Body of pancreas (tissue), 4 donors: ENCODE measurements at regions not wholly inside any gene's neighbourhood (a gene's known extent, or its start where the extent isn't known, plus 50 kb on each side); places are given as distances from the start of the nearest gene placed in this dataset.
"Not testable (repeated sequence)": the region's sequence is repeated elsewhere in the genome, so short reads cannot be mapped to it uniquely, and the experiment has no call there.

ENCODE experiments used
- ATAC-seq: fragments of 150-250 bp; one replicate; pipeline ENCODE4 v1.9.1; 2016
- DNase-seq, 4 donors: peaks; one replicate each; pipeline ENCODE4 v3.0.0-alpha.2; 2019
- H3K27ac ChIP-seq, 4 donors: fragments of 200-600 bp; sonication (generic); 1 replicate in 3 of 4; 2 replicates in 1 of 4; pipeline versions ENCODE4 v1.5.1 to v1.6.1; 2016 to 2019; ENCODE audit warnings: mild to moderate bottlenecking in 1 of 4, mixed read lengths in 1 of 4, moderate library complexity in 1 of 4
- H3K27me3 ChIP-seq, 2 donors: fragments of 200-600 bp; sonication (generic); one replicate each; pipeline ENCODE4 v1.6.0; 2016; ENCODE audit warnings: mild to moderate bottlenecking in 1 of 2
- H3K36me3 ChIP-seq, 2 donors: fragments of 200-600 bp; sonication (generic); replicated peaks in 1 of 2; 2 replicates each; pipeline ENCODE4 v1.5.1; 2016; ENCODE audit warnings: low read depth in 2 of 2; ENCODE audit not compliant: insufficient read depth in 1 of 2
- H3K4me1 ChIP-seq: fragments of 200-600 bp; sonication (generic); one replicate; pipeline ENCODE4 v1.6.0; 2016
- H3K4me3 ChIP-seq, 2 donors: fragments of 200-600 bp; sonication (generic); 1 replicate in 1 of 2; 2 replicates in 1 of 2; pipeline ENCODE4 v1.5.1; 2016 to 2019
- H3K9me3 ChIP-seq, 3 donors: fragments of 200-600 bp; sonication (generic); 1 replicate in 2 of 3; 2 replicates in 1 of 3; pipeline ENCODE4 v1.5.1; 2016
- CTCF ChIP-seq, 7 experiments: fragments of 450-650 bp in 4 of 7; fragments of 200-600 bp in 3 of 7; sonication (generic) in 3 of 7; IDR thresholded peaks; one replicate each; pipeline ENCODE4 v1.5.1; 2016 to 2019; ENCODE audit warnings: antibody characterized with exemption in 7 of 7
- POLR2A ChIP-seq, 3 donors: fragments of 450-650 bp; IDR thresholded peaks; one replicate each; pipeline ENCODE4 v1.6.1; 2016; ENCODE audit warnings: antibody characterized with exemption in 3 of 3, mild to moderate bottlenecking in 2 of 3
- WGBS, 2 donors: methylation state at CpG; one replicate each; pipeline ENCODE4 v1.1.5; 2017; 5-methylcytosine and 5-hydroxymethylcytosine counted together
- intact Hi-C: fragments of 100-400 bp; cut with DNase I; formaldehyde crosslinking; loops from one replicate; pipeline ENCODE4 v1.15.1; 2023

- intact Hi-C loops = no loop called here
- no peak overlapping the region for H3K27ac ChIP-seq
- no peaks in the 10 kb centered on the region for H3K27me3 ChIP-seq
- ATAC-seq (no peak), DNase-seq (no peak)
- TF ChIP-seq POLR2A (IDR thresholded peaks at IDR 0.05) (no peak), CTCF (IDR thresholded peaks at IDR 0.05) (no peak)
- no peaks in the 10 kb centered on the region for H3K36me3 ChIP-seq
- no peaks in the 10 kb centered on the region for H3K9me3 ChIP-seq
- 43 to 49% methylated on average over 1 of the region's 1 CpG for WGBS, 2 donors
- no peaks in the 10 kb centered on the region for H3K4me1 ChIP-seq
- no peak overlapping the region for H3K4me3 ChIP-seq
Observed at GRCh38 chr11:98531576-98531975, 489.2 kb upstream of the CNTN5 start.

- no peak overlapping the region for H3K27ac ChIP-seq
- no peak overlapping the region for H3K4me3 ChIP-seq
- TF ChIP-seq CTCF (IDR thresholded peaks at IDR 0.05) = no peak
- TF ChIP-seq POLR2A (IDR thresholded peaks at IDR 0.05) = no peak
- H3K36me3 ChIP-seq = no peaks in the 10 kb centered on the region
- DNase-seq = no peak
- ATAC-seq = no peak
- 12 to 13% methylated on average over 1 of the region's 1 CpG for WGBS, 2 donors
- H3K4me1 ChIP-seq = no peaks in the 10 kb centered on the region
- no peaks in the 10 kb centered on the region for H3K9me3 ChIP-seq
- no peaks in the 10 kb centered on the region for H3K27me3 ChIP-seq
- intact Hi-C loops = no loop called here
Observed at GRCh38 chr11:98536023-98536422, 484.7 kb upstream of the CNTN5 start.

GRCh38 chr11:98538358-98538757 is 482.4 kb upstream of the CNTN5 start:
- DNase-seq, H3K4me1 ChIP-seq, H3K4me3 ChIP-seq, ATAC-seq, intact Hi-C loops, H3K9me3 ChIP-seq, H3K36me3 ChIP-seq, H3K27me3 ChIP-seq, H3K27ac ChIP-seq: not testable (repeated sequence)
- 72 to 77% methylated on average over 7 of the region's 7 CpGs for WGBS, 2 donors

GRCh38 chr11:98545544-98546175 is 475.1 kb upstream of the CNTN5 start:
- H3K9me3 ChIP-seq = no peaks in the 10 kb centered on the region
- H3K27ac ChIP-seq = no peak overlapping the region
- no peak for ATAC-seq
- DNase-seq = no peak
- no peak for TF ChIP-seq POLR2A (IDR thresholded peaks at IDR 0.05)
- TF ChIP-seq CTCF (IDR thresholded peaks at IDR 0.05) = no peak
- no peaks in the 10 kb centered on the region for H3K27me3 ChIP-seq
- no peaks in the 10 kb centered on the region for H3K36me3 ChIP-seq
- intact Hi-C loops = no loop called here
- H3K4me3 ChIP-seq = no peak overlapping the region
- no peaks in the 10 kb centered on the region for H3K4me1 ChIP-seq
- WGBS, 2 donors = 51 to 64% methylated on average over 4 to 5 of the region's 5 CpGs

GRCh38 chr11:98549571-98549970 is 471.2 kb upstream of the CNTN5 start:
- H3K4me3 ChIP-seq = no peak overlapping the region

More at GRCh38 chr11:98549571-98549970, 471.2 kb upstream of the CNTN5 start:
- Histone ChIP-seq H3K9me3 (no peaks in the 10 kb centered on the region), H3K27me3 (no peaks in the 10 kb centered on the region), H3K4me1 (no peaks in the 10 kb centered on the region), H3K27ac (no peak overlapping the region), H3K36me3 (no peaks in the 10 kb centered on the region)
- TF ChIP-seq CTCF (IDR thresholded peaks at IDR 0.05) (no peak), POLR2A (IDR thresholded peaks at IDR 0.05) (no peak)
- 59 to 69% methylated on average over 3 of the region's 3 CpGs for WGBS, 2 donors
- DNase-seq = no peak
- intact Hi-C loops = no loop called here
- no peak for ATAC-seq
